ENCODE measurements at regions not wholly inside any gene's neighbourhood (a gene's known extent, or its start where the extent isn't known, plus 50 kb on each side); places are given as distances from the start of the nearest gene placed in this dataset.

GRCh38 chr10:88213065-88213605 lies 349.7 kb downstream of the PTEN start:
- DNase-seq = no peak

- no peak for DNase-seq
Measured at GRCh38 chr10:88216976-88217375, 353.6 kb downstream of the PTEN start.

GRCh38 chr10:88218362-88218761 lies 354.9 kb downstream of the PTEN start:
- no peak for DNase-seq

- DNase-seq = no peak
Measured at GRCh38 chr10:88219753-88220152, 356.3 kb downstream of the PTEN start.

- DNase-seq = no peak
Measured at GRCh38 chr10:88221010-88221973, 357.9 kb downstream of the PTEN start.

- DNase-seq = no peak
Measured at GRCh38 chr10:88222881-88223280, 359.5 kb downstream of the PTEN start.

All from 8988T (cell line).